GM23338 (cell line): ENCODE measurements at regions not wholly inside any gene's neighbourhood (a gene's known extent, or its start where the extent isn't known, plus 50 kb on each side); places are given as distances from the start of the nearest gene placed in this dataset.
A peak's percentile ranks its signal among the peaks of the same experiment; 100 is the strongest.

Source experiments
- ATAC-seq: fragments of 200-7000 bp; cut with Tn5 transposase; 3 replicates; pipeline ENCODE4 v1.9.1; 2020
- DNase-seq: peaks from one replicate; pipeline ENCODE4 v3.0.0-alpha.2; 2015; ENCODE audit warnings: low spot score
- H2AFZ ChIP-seq: fragments of 200-600 bp; sonication (generic); 2 replicates; pipeline ENCODE4 v1.8.0; 2016; ENCODE audit warnings: antibody characterized with exemption, mild to moderate bottlenecking, moderate library complexity
- H3F3A ChIP-seq: fragments of 200-600 bp; sonication (generic); replicated peaks from 2 replicates; pipeline ENCODE4 v1.8.0; 2017; ENCODE audit warnings: antibody characterized with exemption, mixed run types, low read depth
- H3K27ac ChIP-seq: fragments of 200-600 bp; sonication (generic); 2 replicates; pipeline ENCODE4 v1.6.1; 2016; ENCODE audit warnings: low read depth
- H3K27me3 ChIP-seq: fragments of 200-600 bp; sonication (generic); 2 replicates; pipeline ENCODE4 v1.8.0; 2016; ENCODE audit warnings: mild to moderate bottlenecking, mixed run types, moderate library complexity; ENCODE audit not compliant: insufficient read depth
- H3K36me3 ChIP-seq: fragments of 200-600 bp; sonication (generic); 2 replicates; pipeline ENCODE4 v1.8.0; 2016; ENCODE audit warnings: mild to moderate bottlenecking; ENCODE audit not compliant: insufficient read depth
- H3K4me1 ChIP-seq: fragments of 200-600 bp; sonication (generic); 2 replicates; pipeline ENCODE4 v1.8.0; 2016; ENCODE audit warnings: mild to moderate bottlenecking, moderate library complexity; ENCODE audit not compliant: insufficient read depth
- H3K4me2 ChIP-seq: fragments of 200-600 bp; sonication (generic); 2 replicates; pipeline ENCODE4 v1.7.1; 2017; ENCODE audit warnings: mixed run types
- H3K4me3 ChIP-seq: fragments of 200-600 bp; sonication (generic); 2 replicates; pipeline ENCODE4 v1.6.1; 2016; ENCODE audit warnings: mixed run types
- H3K79me2 ChIP-seq: fragments of 200-600 bp; sonication (generic); replicated peaks from 2 replicates; pipeline ENCODE4 v1.8.0; 2017; ENCODE audit warnings: mild to moderate bottlenecking; ENCODE audit not compliant: insufficient read depth
- H3K9me2 ChIP-seq: fragments of 200-600 bp; sonication (generic); 2 replicates; pipeline ENCODE4 v1.8.0; 2017; ENCODE audit not compliant: insufficient read depth
- H4K20me1 ChIP-seq: fragments of 200-600 bp; sonication (generic); replicated peaks from 2 replicates; pipeline ENCODE4 v1.8.0; 2017; ENCODE audit warnings: mild to moderate bottlenecking; ENCODE audit not compliant: insufficient read depth
- H3K27ac Mint-ChIP-seq: 2 replicates; pipeline ENCODE4 v1.8.0; 2020; ENCODE audit warnings: inconsistent platforms, mild to moderate bottlenecking, moderate library complexity, mixed read lengths
- H3K27me3 Mint-ChIP-seq: 3 replicates; pipeline ENCODE4 v1.8.0; 2022; ENCODE audit warnings: low read depth, mild to moderate bottlenecking, moderate library complexity, mixed read lengths, inconsistent platforms; ENCODE audit not compliant: insufficient read depth, poor library complexity
- H3K36me3 Mint-ChIP-seq: 3 replicates; pipeline ENCODE4 v1.8.0; 2021; ENCODE audit warnings: low read depth, mild to moderate bottlenecking, inconsistent platforms, moderate library complexity, mixed read lengths
- H3K4me1 Mint-ChIP-seq: 3 replicates; pipeline ENCODE4 v1.8.0; 2020; ENCODE audit warnings: mild to moderate bottlenecking, inconsistent platforms, mixed read lengths
- H3K4me3 Mint-ChIP-seq: 3 replicates; pipeline ENCODE4 v1.8.0; 2021; ENCODE audit warnings: moderate library complexity, mild to moderate bottlenecking, inconsistent platforms, mixed read lengths
- H3K9me3 Mint-ChIP-seq: 3 replicates; pipeline ENCODE4 v1.8.0; 2020; ENCODE audit warnings: moderate library complexity, mild to moderate bottlenecking, inconsistent platforms, mixed read lengths
- CTCF ChIP-seq, 2 experiments: fragments of 200-600 bp in 1 of 2; sonication (generic) in 1 of 2; conservative IDR thresholded peaks; 2 replicates each; pipeline versions ENCODE4 v1.5.1 to v1.6.1; 2016 to 2017; ENCODE audit warnings: antibody characterized with exemption in 2 of 2, low read depth in 2 of 2, mild to moderate bottlenecking in 2 of 2, moderate library complexity in 1 of 2
- EZH2 ChIP-seq: fragments of 200-600 bp; sonication (generic); IDR thresholded peaks from one replicate; pipeline ENCODE4 v1.8.0; 2017; ENCODE audit warnings: antibody characterized with exemption, mild to moderate bottlenecking, low read depth; ENCODE audit not compliant: unreplicated experiment
- NANOG ChIP-seq: IDR thresholded peaks from 2 replicates; pipeline ENCODE4 v1.6.1; 2016; ENCODE audit warnings: antibody characterized with exemption, borderline replicate concordance
- REST ChIP-seq: IDR thresholded peaks from one replicate; pipeline ENCODE4 v1.6.1; 2018; ENCODE audit warnings: antibody characterized with exemption; ENCODE audit not compliant: unreplicated experiment
- TF ChIP-seq, protein P1 (sequence below): IDR thresholded peaks from 2 replicates; pipeline ENCODE4 v1.6.1; 2016; ENCODE audit warnings: antibody characterized with exemption

- no peak for TF ChIP-seq EZH2
- TF ChIP-seq CTCF (conservative IDR thresholded peaks at IDR 0.05; ENCODE audit: low read depth in 2 of 2): no peak
- no peak for TF ChIP-seq NANOG
- TF ChIP-seq REST: no peak
- TF ChIP-seq, protein P1, sequence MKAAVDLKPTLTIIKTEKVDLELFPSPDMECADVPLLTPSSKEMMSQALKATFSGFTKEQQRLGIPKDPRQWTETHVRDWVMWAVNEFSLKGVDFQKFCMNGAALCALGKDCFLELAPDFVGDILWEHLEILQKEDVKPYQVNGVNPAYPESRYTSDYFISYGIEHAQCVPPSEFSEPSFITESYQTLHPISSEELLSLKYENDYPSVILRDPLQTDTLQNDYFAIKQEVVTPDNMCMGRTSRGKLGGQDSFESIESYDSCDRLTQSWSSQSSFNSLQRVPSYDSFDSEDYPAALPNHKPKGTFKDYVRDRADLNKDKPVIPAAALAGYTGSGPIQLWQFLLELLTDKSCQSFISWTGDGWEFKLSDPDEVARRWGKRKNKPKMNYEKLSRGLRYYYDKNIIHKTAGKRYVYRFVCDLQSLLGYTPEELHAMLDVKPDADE: no peak
Measured at GRCh38 chr1:81420760-81421159, 380.0 kb upstream of the ADGRL2 start (continued).

DNA sequence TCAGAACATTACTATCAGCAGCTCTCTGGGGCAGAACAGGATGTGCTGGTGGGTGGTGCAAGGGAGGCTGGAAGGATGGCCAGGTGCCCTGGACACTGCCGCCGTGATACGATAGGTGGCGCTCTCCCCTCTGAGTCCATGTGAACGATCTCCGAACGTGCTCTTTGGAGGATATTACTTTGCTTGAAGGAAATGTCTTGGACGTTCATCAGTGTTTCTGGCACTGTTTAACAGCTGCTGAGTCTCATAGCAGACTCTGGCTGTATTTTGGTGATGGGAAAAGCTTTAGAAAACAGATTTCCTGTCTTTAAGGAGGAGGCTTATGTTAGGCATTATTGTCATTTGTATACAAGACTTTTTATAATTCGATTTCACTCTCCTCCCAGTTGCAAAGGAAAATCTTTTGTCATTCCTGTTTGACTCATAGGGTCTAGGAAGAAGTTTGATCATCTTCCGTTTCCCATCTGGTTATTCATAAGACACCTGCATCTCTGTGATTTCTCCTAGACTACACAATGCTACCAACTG, 386.2 kb upstream of the ADGRL2 start:
- H4K20me1 ChIP-seq: no peaks in the 10 kb centered on the region
- no peaks in the 10 kb centered on the region for H3K36me3 Mint-ChIP-seq
- H3K4me2 ChIP-seq: peak overlapping the region; percentile 20; the same call in 1 of the 2 replicates
- H3K36me3 ChIP-seq: no peaks in the 10 kb centered on the region
- peak; percentile 97 for ATAC-seq
- no peaks in the 10 kb centered on the region for H3K9me2 ChIP-seq
- peaks cover 49% of the 10 kb centered on the region for H3K4me1 Mint-ChIP-seq
- H3K27ac ChIP-seq: peak overlapping the region; percentile 74; the same call in 1 of the 2 replicates
- H3K27ac Mint-ChIP-seq: no peak overlapping the region; the same call in 1 of the 2 replicates
- no peaks in the 10 kb centered on the region for H3K27me3 Mint-ChIP-seq
- H3K4me3 Mint-ChIP-seq: no peak overlapping the region; the same call in 2 of the 3 replicates
- H3K79me2 ChIP-seq: no peaks in the 10 kb centered on the region
- no peaks in the 10 kb centered on the region for H3K9me3 Mint-ChIP-seq
- H2AFZ ChIP-seq: no peak overlapping the region; the same call in 1 of the 2 replicates
- H3K4me1 ChIP-seq: peaks cover 41% of the 10 kb centered on the region
- no peak overlapping the region for H3K4me3 ChIP-seq
- H3F3A ChIP-seq: no peaks in the 10 kb centered on the region
- no peaks in the 10 kb centered on the region for H3K27me3 ChIP-seq
- peak; percentile 83 for DNase-seq
- no peak for TF ChIP-seq REST
- TF ChIP-seq CTCF (conservative IDR thresholded peaks at IDR 0.05; ENCODE audit: low read depth in 2 of 2): peak; percentile 96 to 99
